ENCODE measurements at regions not wholly inside any gene's neighbourhood (a gene's known extent, or its start where the extent isn't known, plus 50 kb on each side); places are given as distances from the start of the nearest gene placed in this dataset.
"Not testable (repeated sequence)": the region's sequence is repeated elsewhere in the genome, so short reads cannot be mapped to it uniquely, and the experiment has no call there.

- no peak for DNase-seq
Measured at GRCh38 chr16:66205287-66206231, 160.9 kb upstream of the CDH5 start.

- DNase-seq: no peak
Measured at GRCh38 chr16:66204756-66205155, 161.7 kb upstream of the CDH5 start.

- DNase-seq: no peak
Measured at GRCh38 chr16:66203476-66203875, 163.0 kb upstream of the CDH5 start.

- no peak for DNase-seq
Measured at GRCh38 chr16:66199189-66199588, 167.3 kb upstream of the CDH5 start.

GRCh38 chr16:66198641-66199040 is 167.8 kb upstream of the CDH5 start:
- DNase-seq: no peak

GRCh38 chr16:66197668-66198278 is 168.7 kb upstream of the CDH5 start:
- no peak for DNase-seq

GRCh38 chr16:66196770-66197169 is 169.7 kb upstream of the CDH5 start:
- no peak for DNase-seq

- DNase-seq: no peak
Measured at GRCh38 chr16:66194866-66195265, 171.6 kb upstream of the CDH5 start.

GRCh38 chr16:66193543-66194229 is 172.8 kb upstream of the CDH5 start:
- DNase-seq: no peak

GRCh38 chr16:66190411-66190810 is 176.1 kb upstream of the CDH5 start:
- no peak for DNase-seq

- DNase-seq: no peak
Measured at GRCh38 chr16:66189951-66190350, 176.5 kb upstream of the CDH5 start.

- peak; percentile 40 for DNase-seq
Measured at GRCh38 chr16:66188917-66189725, 177.4 kb upstream of the CDH5 start.

GRCh38 chr16:66186251-66186785 is 180.2 kb upstream of the CDH5 start:
- DNase-seq: no peak

GRCh38 chr16:66182592-66182991 is 183.9 kb upstream of the CDH5 start:
- no peak for DNase-seq

- no peak for DNase-seq
Measured at GRCh38 chr16:66176731-66177130, 189.8 kb upstream of the CDH5 start.

- DNase-seq: no peak
Measured at GRCh38 chr16:66176111-66176510, 190.4 kb upstream of the CDH5 start.

- no peak for DNase-seq
Measured at GRCh38 chr16:66175636-66176035, 190.9 kb upstream of the CDH5 start.

GRCh38 chr16:66175058-66175457 is 191.4 kb upstream of the CDH5 start:
- no peak for DNase-seq

GRCh38 chr16:66173796-66174195 is 192.7 kb upstream of the CDH5 start:
- not testable (repeated sequence) for DNase-seq

- not testable (repeated sequence) for DNase-seq
Measured at GRCh38 chr16:66173181-66173580, 193.3 kb upstream of the CDH5 start.

GRCh38 chr16:66172463-66172862 is 194.0 kb upstream of the CDH5 start:
- no peak for DNase-seq

- DNase-seq: no peak
Measured at GRCh38 chr16:66171578-66171977, 194.9 kb upstream of the CDH5 start.
